IPS DF 4.7 (cell line): ENCODE measurements at regions not wholly inside any gene's neighbourhood (a gene's known extent, or its start where the extent isn't known, plus 50 kb on each side); places are given as distances from the start of the nearest gene placed in this dataset.
"Not testable (repeated sequence)": the region's sequence is repeated elsewhere in the genome, so short reads cannot be mapped to it uniquely, and the experiment has no call there.

Experiments used
- DNase-seq: peaks from one replicate; pipeline ENCODE4 v3.0.0-alpha.2; 2013; ENCODE audit warnings: low spot score; ENCODE audit errors: extremely low read depth

- DNase-seq, result no peak
Measured at GRCh38 chr15:62637574-62637897, 405.0 kb upstream of the TPM1 start.

- no peak for DNase-seq
Measured at GRCh38 chr15:62637950-62638619, 404.5 kb upstream of the TPM1 start.

DNA sequence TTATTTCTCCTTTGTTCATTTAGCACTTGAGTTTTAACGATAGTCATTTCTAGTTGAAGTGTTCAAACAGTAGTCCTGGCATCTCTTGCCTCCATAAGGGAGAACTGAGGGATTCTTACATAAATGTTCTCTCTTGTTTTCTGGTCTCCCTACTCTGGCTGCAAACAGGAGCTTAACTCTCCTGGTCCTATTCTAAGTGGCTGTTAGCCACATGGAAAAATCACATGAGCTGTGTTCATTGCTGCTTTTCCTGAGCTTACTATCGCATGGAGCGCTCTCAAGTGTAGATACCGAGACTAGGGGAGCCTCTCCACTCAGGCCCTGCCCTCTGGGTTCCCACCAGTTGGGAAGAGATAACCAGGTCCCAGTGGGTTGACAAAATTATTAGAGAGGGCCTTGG is 403.1 kb upstream of the TPM1 start:
- DNase-seq, result no peak

DNA sequence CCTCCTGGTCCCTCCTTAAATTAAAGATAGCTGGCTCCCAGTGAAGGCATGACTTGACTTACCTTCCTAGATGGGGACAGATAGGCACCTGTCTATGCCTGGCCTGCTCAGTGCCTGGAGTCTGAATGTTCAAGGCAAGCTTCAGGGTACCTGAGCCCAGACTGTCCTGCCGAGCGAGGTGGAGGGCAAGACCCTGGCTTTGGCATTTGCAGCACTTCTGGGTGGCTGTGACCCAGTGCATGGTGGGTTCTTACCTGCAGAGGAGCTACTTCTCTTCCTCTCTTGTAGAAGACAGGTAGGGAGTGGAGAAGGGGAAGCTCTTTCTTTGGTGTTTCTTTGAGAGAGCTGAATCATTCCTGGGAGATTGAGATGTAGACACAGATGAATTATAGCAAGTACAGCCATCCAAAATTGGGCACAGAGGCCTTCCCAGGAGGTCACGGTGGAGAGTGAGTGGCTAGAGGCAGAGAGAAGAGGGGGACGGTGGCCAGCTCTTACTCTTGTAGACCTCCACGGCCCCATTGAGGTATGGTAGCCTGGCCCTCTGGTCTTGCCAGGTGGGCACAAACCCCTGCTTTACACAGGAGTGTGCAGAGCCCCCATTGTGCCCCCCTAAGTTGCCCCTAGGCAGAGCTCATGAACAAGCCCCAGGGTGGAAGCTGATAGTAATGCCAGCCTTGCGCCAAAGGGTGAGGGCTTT is 402.5 kb upstream of the TPM1 start:
- DNase-seq, result no peak

GRCh38 chr15:62641825-62642224 is 400.7 kb upstream of the TPM1 start:
- no peak for DNase-seq

GRCh38 chr15:62643572-62643971 is 399.0 kb upstream of the TPM1 start:
- no peak for DNase-seq

DNA sequence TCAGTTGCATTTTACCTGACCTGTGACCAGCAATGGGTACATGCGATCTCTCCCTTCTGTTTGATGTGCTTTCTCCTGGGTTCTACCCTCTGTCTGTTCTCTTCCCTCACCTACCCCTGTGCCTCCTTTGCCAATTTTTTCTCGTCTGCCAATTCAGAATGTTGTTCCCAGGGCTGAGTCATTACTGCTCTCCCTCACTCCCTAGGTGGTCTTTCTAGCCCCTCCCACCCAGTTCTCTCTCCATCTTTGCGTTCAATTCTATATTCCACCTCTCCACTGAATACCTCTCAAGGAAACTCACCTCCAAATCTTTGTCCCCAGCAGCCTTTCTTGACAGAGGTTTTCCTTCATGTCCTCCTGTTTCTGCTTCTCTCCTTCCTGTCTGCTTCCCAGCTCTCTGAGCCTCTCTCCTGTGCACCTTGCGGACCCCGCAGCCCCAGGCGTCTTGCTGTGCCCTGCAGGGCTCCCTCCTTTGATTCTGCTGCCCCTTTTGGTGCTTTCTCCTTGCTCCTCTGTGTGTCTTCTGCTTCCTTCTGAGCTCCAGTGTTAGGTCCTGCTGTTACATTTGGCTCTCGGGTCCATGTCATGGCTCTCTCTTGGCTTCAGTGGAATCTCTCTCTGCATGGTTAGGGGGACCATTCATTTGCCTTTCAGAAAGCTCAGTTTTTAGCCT is 398.2 kb upstream of the TPM1 start:
- DNase-seq, result no peak

- no peak for DNase-seq
Measured at GRCh38 chr15:62644889-62645742, 397.4 kb upstream of the TPM1 start.

DNA sequence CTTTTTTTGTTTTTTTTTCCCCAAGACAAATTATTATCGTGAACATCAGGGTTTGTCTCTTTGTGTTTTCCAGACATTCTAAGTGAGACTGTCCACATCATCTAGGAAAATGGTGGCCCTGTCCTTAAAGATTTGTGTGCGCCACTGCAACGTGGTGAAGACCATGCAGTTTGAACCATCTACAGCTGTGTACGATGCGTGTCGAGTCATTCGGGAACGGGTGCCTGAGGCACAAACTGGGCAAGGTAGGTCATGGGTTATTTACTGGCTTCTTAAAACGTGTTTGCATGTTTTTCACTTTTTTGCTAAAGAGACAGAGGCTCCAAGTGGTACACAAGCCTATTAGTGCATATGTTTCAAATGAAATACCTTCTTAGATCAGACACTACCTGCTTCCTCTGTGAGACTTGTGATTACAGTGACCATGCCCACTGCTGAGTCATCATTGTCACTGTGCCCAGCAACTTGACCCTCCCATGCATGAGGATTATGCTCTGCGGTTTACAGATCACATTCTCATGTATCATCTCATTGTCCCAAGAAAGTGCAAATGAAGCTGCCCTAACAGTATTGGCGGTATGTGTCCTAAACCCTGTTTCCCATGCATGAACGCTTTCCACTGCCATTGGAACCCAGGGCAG is 395.2 kb upstream of the TPM1 start:
- DNase-seq, result no peak

- no peak for DNase-seq
Measured at GRCh38 chr15:62647843-62648505, 394.6 kb upstream of the TPM1 start.

DNA sequence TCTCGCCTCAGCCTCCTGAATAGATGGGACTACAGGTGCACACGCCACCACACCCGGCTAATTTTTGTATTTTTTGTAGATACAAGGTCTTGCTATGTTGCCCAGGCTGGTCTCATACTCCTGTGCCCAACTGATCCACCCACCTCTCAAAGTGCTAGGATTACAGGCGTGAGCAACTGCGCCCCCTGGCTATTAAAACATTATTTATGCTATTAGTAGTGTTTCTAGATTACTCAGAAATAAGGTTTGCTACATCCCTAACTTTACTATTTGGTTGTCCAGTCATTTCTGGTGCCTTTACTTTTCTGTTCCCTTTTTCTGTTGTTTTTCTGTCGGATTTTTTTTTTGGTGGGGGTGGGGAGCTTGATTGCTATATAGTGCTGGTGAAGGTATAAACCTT is 393.6 kb upstream of the TPM1 start:
- DNase-seq, result no peak

DNA sequence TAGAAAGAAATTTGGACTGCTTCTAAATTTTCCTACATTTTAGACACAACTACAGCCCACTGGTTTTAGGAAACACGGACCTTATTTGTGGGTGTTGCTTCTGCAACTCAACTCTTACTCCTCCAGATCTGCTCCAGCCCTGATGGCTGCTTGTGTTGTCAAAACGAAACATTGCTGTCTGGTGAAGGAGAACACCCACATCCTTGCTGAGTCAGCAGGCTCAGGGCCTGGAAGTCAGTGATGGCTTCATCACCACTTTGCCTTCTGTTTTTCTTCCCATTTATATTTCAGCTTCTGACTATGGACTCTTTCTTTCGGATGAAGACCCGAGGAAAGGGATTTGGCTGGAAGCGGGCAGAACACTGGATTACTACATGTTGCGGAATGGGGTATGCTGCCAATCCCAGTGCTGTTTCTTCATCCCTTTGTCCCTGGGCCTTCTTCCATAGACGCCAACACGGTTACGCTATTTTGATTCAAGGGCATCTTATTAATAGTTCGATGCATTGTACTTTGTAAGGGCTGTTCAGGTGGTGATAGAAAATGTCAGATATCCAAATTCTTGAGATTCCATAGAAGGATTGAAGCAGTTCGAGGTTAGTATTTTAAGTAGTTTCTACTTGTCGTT is 392.6 kb upstream of the TPM1 start:
- DNase-seq, result no peak

DNA sequence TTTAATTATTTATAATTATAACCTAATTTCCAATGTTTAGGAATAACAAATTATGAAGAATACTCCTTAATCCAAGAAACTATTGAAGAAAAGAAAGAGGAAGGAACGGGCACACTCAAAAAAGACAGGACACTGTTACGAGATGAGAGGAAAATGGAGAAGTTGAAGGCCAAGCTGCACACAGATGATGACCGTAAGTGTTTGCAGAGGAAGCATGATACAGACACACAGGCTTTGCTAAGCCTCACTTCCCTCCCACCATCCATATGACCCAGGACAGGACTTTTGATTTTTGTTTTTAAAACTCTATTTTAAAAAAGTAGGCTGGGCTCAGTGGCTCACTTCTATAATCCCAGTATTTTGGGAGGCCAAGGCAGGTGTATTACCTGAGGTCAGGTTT is 389.4 kb upstream of the TPM1 start:
- no peak for DNase-seq

- no peak for DNase-seq
Measured at GRCh38 chr15:62656071-62656470, 386.5 kb upstream of the TPM1 start.

DNA sequence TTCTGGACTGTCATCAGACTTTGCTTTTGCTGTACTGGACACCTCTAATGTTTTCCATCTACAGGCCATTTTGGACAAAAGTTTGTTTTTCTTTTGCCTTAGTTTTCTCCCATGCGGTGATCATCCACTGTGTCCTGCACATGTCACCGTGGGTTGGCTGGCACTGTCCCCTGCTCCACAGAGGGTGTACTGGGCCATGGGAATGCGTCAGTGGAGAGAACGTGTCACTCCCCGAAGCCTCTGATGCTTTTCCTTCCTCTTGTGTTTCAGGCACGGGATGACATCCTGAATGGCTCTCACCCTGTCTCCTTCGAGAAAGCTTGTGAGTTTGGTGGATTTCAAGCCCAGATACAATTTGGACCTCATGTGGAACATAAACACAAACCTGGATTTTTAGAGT is 385.0 kb upstream of the TPM1 start:
- DNase-seq, result not testable (repeated sequence)

GRCh38 chr15:62658498-62658897 is 384.0 kb upstream of the TPM1 start:
- DNase-seq, result no peak

DNA sequence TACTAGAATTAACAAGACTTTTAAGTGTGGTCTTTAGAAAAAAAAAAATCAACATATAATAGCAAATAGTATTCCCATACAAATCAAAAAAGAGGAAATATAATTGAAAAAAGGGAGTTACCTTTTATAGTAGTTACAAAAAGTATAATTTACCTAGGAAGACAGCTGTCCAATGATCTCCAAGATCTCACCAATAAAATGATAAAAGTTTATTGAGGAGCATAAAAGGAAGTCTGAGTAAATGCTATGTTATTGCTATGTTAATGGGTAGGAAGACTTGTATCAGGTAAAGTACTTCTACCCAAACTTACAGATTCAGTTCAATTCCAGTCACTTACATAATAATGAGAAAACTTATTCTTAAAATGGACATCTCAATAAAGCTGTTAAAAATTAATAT is 379.0 kb upstream of the TPM1 start:
- DNase-seq, result no peak

GRCh38 chr15:62665449-62665848 is 377.1 kb upstream of the TPM1 start:
- DNase-seq, result no peak

GRCh38 chr15:62666046-62666445 is 376.5 kb upstream of the TPM1 start:
- DNase-seq, result no peak

GRCh38 chr15:62672268-62672667 is 370.3 kb upstream of the TPM1 start:
- no peak for DNase-seq
